NCI-H1417 treated with DMSO at 0.1 percent for 48 hours (cell line): ENCODE measurements at regions not wholly inside any gene's neighbourhood (a gene's known extent, or its start where the extent isn't known, plus 50 kb on each side); places are given as distances from the start of the nearest gene placed in this dataset.

Experiments
- DNase-seq: peaks from one replicate; lab custom pipeline; 2025; lab: John Stamatoyannopoulos, UW

DNA sequence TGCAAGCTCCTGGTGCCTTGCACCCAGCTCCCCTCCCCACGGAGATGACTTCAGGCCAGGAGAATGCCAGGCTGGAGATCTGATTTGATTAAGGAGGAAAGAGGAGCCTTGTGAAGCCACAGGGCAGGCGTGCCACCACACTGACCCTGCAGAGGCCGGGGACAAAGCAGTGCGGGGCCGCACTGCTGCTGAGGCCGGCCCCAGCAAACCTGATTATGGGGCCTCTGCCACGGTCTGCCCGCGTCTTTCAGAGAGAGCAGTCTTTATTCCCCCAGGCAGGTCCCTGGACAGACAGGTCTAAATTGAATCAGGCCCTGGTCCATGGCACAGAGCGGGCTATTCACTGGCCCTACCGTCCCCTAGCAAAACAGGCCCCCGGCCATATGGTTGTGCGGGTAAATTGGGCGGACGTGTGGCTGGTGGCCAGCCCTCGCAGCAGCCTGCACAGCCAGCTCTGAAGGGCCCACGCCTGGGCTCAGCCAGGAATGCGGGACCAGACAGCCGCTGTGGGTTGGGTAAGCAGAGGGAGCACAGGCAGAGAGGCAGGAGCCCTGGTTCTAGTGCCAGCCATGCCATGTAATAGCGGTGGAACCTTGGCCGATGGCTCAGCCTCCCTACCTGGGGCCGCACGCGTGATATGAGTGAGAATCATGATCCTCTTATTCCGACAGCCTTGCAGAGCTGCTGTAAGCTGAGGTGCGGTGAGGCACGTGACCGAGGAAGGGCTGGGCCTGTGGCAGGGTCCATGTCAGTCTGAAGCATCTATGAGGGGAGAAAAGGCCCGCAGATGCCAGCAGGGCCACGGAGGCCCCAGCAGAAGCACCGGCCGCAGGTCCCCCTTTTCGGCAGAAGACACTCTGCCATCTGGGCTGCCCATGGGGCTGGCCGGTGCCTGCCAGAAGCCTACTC lies 97.3 kb upstream of the MYCN start:
- DNase-seq, result no peak

DNA sequence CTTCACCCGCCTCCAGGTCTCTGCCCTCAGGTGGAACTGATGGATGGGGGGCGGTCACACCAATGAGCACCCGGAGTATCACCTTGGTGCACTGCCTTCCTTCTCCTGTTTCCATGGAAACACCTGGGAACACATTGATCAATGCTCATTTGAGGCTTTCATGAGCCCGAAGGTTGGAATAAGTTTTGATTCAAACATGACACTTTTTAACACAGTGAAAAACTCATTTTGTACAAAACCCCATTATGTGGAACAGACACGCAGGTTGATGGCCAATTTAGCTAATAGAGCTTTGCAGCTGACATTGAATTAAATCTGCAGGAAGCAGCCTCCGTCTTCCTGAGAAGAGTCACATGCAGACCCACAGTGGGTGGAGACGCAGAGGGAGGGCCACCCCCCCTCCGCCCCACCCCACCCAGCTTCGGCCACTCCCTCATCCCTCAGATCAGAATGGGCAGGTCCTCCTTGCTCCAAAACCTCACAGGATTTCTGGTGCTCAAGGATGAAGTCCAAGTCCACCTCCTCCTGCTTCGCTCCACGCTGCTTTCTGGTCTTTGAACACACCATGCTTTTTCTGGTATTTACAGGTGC lies 96.0 kb upstream of the MYCN start:
- DNase-seq, result no peak

GRCh38 chr2:15845294-15845693 lies 95.1 kb upstream of the MYCN start:
- DNase-seq, result no peak

- DNase-seq, result no peak
These were observed 94.5 kb upstream of the MYCN start for GRCh38 chr2:15845737-15846405.

DNA sequence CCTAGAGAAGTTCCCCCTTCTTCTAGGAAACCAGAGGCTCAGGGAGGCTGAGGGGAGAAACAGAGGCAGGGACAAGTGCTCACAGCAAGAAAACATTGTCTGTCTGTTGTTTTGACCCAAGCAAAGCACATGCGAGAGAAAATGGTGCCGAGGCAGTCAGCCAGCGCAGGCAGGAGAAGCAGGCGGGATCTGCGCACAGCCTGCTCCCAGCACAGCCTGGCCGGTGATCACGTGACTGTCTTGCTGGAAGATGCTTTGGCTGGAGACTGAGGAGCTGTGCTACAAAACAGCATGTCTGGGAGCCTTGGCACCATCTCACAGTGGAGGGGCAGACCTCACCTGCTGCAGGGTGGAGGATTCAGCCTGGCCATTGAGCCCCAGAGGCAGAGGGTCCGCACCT lies 93.7 kb upstream of the MYCN start:
- DNase-seq, result no peak

DNA sequence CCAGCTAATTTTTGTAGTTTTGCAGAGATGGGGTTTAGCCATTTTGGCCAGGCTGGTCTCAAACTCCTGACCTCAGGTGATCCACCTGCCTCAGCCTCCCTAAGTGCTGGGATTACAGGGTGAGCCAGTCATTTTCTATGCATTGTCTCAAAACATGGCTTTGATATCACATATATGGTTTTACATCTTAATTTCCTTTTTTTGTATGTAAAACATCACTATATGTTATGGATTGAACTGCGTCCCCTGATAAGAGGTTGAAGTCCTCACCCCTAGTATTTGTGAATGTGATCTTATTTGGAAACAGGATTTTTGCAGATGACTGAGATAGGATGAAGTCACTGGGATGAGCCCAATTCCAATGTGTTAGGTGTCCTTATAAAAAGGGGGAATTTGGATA lies 89.8 kb upstream of the MYCN start:
- DNase-seq, result no peak

DNA sequence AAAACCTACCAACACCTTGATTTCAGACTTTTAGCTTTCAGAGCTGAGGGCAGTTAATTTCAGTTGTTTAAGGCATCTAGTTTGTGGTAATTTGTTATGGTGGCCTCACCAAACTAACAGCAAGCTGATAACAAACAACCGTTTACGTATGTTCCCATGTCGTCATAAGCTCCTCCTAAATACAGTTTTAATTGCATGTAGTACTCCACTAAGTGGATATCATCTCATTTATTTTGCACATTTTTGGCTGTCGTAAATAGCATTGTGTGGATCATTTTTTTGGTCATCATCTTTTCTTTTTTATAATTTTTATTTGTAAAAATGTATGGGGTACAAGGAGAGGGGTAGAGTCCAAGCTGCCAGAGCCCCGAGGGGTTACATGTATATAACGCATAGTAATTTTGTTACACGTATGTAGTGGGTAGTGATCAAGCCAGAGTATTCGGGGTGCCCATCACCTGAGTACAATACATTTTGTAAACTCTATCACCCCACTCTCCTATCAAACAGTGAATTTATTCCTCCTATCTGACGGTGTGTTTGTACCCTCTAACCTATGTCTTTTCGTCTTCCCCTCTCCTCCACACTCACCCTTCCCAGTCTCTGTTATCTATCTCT lies 89.2 kb upstream of the MYCN start:
- DNase-seq, result no peak

GRCh38 chr2:15852811-15853210 lies 87.5 kb upstream of the MYCN start:
- DNase-seq, result no peak

- no peak for DNase-seq
These were observed 86.4 kb upstream of the MYCN start for GRCh38 chr2:15853903-15854302.

DNA sequence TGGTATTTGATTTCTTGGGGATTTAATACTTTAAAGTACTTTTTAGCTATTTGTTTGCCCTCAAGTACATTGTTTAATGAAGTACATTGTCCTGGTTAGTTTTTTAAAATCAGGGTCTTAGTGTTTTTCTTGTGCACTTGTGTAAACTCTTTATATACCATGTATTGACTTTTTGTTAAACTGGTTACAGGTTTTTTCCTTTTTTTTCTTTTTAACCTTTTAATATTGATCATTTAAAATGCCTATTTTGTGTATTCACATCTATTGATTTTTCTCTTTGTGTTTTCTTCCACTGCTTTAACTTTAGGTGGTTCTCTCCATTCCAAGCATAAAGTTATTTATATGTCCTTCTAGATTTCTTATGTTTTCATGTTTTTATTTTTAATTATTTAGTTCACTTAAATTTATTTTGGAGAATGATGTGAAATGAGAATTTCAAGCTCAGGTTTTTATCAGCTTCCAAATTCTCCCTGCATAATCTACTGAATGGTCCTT lies 84.5 kb upstream of the MYCN start:
- no peak for DNase-seq

DNA sequence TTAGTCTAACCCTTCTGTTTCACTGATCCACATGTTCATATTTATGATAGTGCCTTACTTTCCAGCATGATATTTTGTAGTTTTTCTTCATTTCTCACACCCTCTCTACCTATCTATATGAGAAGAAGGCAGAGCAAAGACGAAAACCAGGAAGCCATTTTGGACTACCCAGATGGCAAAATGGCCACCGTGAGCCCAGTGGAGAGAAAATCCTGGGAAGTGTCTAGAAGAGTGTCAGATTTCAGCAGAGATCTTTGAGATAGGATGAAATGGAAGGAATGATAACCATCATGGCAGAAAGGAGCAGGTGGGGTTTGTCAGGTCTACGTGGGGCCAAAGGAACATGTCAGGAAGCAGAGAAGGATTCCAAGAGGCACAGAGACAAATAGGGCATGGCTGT lies 84.0 kb upstream of the MYCN start:
- DNase-seq, result no peak

GRCh38 chr2:15858466-15858865 lies 81.9 kb upstream of the MYCN start:
- DNase-seq, result no peak

DNA sequence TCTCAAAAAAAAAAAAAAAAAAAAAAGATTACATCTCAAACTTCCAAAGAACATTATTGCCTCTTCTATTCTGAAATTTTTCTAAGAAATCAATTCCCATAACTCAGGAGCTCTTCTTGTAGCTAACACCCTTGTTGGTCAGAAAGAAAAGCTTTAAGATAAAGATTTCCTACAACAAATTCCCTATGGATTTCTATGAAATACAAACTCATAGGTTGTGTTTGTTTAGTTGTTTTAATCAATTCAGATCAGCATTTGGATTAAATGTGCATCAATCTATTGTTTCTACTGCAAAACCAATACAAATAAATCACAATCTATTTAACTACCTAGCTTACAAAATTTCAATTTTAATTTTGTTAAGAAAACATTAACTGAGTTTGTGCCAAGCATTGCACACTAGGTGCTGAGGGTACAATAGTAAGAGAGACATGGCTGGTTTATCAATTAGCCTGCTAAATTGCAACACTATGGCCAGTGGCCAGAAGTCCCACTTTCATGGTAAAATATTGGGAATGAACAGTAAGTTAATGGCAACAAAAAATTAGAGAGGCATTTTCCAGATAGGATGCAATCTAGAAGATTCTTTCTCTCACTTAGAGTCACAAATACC lies 80.2 kb upstream of the MYCN start:
- DNase-seq, result no peak

DNA sequence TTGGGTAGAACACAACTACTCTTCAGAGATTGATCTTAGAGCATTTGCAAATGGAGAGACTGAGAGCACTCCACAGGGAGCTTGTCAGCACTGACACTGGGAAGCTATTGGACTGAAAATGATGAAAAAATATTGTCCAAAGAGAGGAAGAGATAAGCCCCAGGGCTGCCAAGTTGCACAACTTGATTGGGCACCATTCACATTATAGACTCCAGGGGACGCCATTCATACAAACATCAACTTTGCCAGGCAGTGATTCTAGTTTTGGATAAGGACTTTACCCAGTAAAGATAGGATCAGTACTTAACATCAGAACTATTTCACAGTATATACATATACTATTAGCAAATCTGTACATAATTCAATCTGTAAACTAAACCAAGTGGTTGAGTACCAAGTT lies 79.6 kb upstream of the MYCN start:
- no peak for DNase-seq

DNA sequence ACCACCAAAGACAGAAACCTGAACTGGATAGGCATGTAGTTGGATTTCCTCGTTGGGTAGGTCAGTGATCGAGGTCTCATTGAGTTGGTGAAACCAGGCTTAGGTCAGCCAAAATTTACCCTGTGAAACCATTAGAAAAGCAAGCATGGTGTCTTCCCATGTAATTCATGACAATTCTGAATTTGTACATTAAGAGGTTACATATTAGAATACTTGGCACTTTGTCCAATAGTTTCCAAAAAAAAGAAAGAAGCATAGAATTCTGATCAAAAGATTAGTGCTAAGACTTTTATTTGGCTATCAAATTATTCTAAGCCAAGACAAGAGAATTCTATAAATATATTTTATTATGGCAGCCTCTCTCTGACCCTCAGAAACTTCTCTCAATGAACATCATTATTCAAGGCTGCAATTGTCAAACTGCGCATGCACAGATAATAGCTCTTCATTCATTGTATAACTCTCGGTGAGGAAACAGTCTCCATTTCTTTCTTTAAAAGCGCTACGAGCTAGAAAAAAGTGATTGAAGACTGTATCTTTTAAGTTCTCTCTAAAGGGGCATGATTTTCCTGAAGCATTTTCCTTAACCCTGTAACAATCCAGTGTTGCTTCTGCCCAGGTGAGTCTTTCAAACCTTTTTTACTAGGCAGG lies 79.1 kb upstream of the MYCN start:
- no peak for DNase-seq

DNA sequence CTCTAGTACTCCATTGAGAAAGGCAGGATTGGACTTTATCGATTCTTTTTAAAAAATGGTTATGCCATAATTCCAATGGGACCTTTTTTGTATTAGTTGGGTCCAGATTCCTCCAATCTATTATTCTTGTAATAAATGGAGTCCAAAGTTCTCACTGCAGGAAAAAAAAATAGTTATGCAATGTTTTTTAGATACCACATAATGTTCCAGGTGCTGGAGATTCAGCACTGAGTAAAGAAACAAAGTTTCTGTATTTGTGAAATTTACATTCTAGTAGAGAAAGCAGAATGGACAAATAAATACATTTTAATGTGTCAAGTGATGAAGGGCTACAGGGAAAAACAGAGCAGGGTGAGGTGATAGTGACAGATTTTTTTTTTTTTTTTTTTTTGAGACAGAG lies 78.5 kb upstream of the MYCN start:
- DNase-seq, result no peak

DNA sequence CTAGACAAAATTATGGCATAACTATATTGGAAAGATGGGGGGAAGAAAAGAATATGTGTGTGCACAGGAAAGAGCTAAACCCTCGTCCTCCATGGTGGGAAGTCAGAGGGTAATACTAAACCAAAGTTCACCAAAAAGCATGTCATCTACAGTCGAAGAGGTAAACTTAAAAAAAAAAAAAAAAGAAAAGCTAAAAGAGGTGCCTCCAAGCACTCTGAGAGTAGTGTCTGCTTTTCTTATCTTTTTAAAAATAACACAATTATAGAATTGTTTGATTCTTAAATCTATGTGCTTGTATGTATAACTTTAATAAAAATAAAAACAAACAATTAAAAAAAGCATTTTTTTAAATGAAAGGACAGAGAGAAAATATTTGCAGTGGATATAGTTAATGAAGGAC lies 77.3 kb upstream of the MYCN start:
- no peak for DNase-seq

- DNase-seq, result no peak
These were observed 76.7 kb upstream of the MYCN start for GRCh38 chr2:15863494-15864175.

- DNase-seq, result no peak
These were observed 76.1 kb upstream of the MYCN start for GRCh38 chr2:15864176-15864769.

GRCh38 chr2:15865923-15866322 lies 74.4 kb upstream of the MYCN start:
- DNase-seq, result no peak
